HG03457 (cell line): ENCODE measurements at regions not wholly inside any gene's neighbourhood (a gene's known extent, or its start where the extent isn't known, plus 50 kb on each side); places are given as distances from the start of the nearest gene placed in this dataset.
"Not testable (repeated sequence)": the region's sequence is repeated elsewhere in the genome, so short reads cannot be mapped to it uniquely, and the experiment has no call there.

Source experiments
- ATAC-seq: cut with Tn5 transposase; IDR thresholded peaks from one replicate; pipeline ENCODE4 v1.9.1; 2021; ENCODE audit warnings: moderate number of reproducible peaks; ENCODE audit not compliant: unreplicated experiment

DNA sequence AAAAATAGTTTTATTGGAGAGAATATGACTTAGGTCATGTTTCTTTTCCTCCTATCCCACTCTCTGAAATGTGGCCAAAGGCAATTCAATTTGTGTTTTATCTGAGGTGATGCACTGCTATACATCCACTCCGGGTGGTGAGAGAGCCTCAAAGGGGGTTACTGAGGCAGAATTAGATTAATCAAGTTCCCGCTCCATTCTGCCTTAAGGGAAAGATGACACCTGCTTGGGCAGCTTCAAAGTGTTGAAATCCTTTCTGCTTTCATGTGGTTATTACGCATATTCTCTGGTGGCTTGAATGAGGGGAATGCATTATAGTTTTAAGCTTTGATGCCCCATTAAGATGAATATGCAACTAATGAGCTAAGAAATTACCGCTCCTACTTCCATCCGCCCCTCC is 213.0 kb upstream of the TMEFF2 start:
- ATAC-seq = no peak

DNA sequence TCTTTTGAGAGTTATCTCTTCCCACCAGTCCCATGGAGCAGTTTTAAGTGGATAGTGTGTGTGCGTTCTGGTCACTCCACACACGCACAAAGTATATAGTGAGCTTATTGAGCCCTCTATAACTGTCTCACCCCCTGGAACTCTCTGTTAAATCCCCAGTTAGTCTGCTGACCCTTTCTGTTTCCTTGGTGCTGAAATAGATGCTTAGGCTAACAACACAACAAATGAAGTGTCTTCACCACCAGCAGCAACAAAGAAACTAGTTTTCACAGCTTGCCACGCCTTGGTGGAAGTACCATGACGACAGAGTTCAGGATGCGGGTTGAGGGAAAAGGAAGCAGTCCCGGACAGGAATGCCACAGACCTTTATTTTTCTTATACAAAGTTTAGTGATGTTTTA is 203.5 kb upstream of the TMEFF2 start:
- no peak for ATAC-seq

DNA sequence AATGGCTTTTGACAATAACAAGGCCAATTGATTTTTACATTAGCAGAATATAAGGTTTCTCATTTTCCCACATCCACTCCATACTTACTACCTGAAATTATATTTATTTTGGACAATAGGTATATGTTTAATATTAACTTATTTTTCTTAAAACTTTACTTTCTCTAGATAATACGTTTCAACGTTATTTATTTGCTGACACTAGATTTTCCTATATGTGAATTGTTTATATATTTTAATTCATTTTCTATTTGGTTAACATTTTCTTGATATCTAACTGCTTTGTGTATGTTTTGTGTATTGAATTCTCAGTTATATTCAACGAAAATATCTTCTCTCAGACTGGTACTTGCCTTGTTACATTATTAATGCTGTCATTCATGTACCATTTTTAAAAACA is 199.9 kb upstream of the TMEFF2 start:
- ATAC-seq = no peak

DNA sequence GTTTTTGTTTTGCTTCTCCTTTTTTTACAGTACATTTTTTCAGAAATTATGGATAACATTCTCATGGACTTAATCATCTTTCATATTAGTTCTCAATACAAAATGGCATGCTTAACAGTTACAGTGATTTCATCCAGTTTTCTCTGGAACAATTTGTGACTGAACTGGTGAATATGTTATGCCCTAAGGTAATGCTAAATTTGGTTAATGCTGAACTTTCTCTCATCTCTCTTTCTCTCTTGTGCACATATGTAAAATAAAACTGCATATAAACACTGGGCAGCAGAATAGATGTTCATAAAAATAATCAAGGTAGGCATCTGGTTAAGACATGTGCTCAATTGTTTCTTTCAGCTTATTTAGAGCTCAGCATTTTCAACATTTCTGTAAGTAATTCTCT is 196.3 kb upstream of the TMEFF2 start:
- no peak for ATAC-seq

DNA sequence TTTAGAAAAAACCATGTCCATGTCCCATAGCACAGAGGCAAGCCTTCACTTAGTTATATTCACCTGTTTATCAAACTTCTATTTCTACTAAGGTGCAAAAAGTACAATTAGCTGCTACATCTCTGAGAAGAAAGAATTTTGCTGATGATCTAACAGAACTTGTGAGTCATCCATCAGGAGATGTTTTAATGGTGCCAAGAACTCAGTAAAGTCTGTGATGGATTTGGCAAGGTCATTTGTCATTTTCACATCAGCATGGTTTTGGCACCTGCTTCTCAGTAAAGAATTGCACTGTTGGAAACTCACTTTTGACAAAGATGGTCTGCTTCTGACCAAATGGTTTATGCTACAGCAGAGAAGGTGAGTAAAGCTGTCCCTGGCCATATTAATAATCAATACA is 195.7 kb upstream of the TMEFF2 start:
- ATAC-seq = no peak

DNA sequence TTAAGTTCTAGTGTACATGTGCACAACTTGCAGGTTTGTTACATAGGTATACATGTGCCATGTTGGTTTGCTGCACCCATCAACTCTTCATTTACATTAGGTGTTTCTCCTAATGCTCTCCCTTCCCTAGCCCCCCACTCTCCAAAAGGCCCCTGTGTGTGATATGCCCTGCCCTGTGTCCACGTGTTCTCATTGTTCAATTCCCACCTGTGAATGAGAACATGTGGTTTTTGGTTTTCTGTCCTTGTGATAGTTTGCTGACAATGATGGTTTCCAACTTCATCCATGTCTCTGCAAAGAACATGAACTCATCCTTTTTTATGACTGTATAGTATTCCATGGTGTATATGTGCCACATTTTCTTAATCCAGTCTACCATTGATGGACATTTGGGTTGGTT is 189.5 kb upstream of the TMEFF2 start:
- not testable (repeated sequence) for ATAC-seq

DNA sequence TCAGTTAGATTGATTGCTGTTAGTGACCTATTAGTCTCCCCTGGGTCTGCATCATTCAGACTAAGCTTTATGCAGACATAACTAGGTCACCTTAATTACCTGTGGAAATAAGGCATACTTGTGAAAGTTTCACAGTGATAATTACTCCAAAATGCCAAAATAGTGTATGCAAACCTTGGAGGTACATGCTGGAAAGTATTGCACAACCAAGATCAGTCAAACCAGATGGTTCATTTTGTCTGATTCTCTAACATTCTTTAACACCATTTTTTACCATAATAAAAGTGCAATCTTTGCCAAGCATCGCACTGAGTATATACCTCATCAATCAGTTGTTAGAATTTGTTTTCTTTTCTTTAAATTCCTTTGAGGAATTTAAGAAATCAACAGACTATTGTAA is 186.3 kb upstream of the TMEFF2 start:
- no peak for ATAC-seq

DNA sequence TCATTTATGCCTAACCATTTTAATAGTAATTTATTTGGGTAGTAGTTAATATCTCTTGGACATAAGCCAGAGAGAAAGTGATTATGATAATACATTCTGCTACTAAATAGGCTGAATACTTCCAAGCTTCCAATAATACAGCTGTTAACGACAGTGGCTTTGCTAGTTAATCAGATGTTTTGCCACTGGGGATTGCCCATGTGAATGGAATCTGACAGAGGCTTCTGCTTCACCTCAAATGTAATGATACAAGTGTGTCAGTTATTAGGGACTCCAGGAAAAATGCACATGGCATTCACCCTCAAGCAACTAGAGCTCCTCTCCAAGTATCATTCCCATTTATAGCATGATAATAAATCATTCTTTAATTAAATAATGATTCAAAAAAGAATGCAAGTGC is 185.0 kb upstream of the TMEFF2 start:
- no peak for ATAC-seq

DNA sequence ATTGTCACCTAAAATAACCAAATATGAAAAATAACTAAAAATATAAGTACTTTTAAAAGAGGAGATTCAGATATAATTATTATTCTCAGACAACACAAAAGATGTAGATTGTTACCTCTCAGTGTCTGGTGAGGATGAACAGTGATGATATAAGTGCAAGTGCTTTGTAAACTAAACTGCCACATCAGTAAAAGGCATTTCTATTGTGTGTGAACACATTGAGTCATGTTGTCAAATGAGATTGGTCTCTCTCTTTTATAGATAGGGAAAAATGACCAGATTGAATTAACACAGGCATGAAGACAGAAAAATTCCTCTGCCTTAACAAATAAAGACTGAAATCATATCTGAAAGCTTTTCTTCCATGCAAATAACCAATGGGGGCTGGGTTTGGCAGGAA is 182.4 kb upstream of the TMEFF2 start:
- no peak for ATAC-seq

DNA sequence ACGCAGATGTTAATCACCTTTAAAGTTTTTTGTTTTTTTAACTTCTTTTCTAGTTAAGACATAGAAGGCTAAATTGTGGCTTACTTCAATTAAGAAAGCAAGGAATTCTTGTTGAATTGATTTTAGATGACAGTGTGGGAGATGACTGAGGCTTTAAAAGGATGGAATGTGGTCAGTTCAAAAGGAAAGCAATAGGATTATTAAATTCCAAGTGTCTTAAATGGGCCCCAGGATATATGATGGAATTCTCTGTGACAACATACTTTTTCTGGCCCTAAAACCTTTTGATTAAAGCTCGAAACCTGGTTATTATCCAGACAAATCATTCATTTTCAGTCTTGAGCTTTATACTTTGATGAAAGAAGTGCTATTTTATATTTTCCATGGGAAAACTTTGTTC is 179.0 kb upstream of the TMEFF2 start:
- no peak for ATAC-seq

DNA sequence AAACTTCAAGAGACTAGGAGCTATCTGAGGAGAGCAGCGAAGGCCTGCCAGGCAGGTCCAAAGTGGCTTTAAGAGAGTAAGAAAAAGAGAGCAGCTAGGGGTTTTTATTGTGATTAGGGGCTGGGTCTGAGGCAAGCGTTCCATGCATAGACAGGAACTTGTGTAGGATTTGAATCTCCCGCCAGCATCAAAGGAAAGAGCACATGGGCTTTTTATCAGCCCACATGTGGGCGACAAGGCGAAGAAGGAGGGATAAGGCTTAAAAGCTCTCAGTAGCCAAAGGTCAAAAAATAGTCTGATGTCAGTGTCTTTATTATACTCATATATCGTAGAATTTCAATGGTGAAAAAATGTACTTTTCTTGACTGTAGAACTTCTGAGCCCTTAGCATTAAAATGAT is 178.5 kb upstream of the TMEFF2 start:
- no peak for ATAC-seq

DNA sequence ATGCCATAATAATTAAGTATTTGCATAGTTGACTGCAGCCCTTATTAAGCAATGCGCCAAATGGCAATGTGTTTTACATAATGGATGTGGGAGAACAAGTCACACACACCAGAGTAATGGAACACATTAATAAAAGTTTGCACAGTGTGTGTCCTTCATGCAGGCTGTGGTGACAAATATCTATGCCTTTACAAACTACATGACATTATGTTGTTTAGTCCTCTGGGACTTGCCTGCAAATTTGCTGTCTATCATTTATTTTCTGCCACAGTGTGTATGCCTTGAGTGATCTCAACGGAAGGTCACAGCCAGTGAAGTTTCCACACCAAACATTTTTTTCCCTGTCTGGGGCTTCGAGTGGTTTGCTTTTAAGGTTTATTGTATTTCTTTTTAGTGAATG is 175.2 kb upstream of the TMEFF2 start:
- no peak for ATAC-seq

DNA sequence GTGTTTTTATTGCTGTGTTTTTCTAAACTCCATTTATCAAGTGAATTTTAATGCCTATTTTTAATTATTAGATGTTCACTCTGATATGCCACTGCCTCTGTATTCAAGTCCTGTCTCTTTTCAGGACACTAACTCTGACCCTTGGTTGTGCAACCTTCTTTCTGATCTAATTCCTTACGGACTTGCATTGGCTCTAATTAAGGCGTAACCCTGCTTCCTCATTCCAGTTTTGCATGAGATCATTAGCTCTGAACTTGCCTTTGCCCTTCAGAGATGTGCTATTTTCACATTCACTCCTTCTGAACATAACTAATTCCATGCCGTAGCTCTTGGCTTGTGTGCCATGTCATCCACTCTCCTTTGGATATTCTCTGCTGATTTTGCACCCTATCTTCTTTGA is 162.5 kb upstream of the TMEFF2 start:
- ATAC-seq = no peak

DNA sequence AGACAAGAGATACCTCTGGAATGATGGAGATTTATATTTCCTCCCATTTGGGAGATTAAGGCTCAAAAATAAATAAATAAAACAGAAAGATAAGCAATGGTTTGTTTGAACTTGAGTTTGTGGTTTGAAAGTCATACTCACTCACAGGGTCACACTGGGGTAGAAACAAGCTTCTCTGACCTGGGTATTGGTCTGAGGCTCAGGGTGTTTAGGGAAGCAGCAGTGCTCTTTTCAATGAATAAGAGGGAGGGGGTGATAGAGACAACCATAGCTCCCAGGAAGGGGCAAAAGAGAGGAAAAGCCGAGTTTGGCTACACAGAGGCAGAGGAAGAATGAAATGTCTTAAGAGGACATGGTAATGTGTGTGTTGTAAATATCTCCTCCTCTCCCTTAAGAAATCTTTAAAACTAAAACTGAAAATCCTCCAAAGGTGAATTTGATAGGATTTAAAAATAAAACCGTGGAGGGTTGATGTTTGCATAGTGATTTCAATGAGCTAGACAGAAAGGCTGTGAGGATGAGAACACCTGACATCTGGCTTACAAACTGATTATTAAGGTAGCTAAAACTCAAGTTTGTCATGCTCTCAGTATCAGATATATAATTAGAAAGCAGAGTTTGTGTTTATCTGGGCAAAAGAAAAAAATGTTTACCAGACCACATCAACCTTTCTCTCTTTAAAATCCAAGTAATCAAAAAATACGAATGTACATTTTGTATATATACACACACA is 159.9 kb upstream of the TMEFF2 start:
- ATAC-seq = no peak

DNA sequence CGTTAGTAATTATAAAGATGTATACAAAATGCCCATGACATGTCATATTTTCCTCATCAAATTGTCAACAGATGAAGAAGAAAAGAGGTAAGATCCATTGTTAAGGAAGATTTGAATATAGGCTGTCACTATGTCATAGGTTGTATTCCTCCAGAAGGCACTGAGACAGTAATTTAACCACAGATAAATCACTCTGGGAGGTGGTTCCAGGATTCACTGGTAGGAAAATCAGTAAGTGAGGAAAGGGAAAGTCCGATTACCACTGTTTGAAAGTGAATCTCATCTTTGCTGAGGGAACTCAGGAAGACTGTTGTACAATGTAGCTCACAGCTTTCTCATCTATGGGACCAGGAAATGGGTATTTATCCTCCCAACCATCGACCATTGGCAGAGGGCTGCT is 152.8 kb upstream of the TMEFF2 start:
- ATAC-seq = no peak

DNA sequence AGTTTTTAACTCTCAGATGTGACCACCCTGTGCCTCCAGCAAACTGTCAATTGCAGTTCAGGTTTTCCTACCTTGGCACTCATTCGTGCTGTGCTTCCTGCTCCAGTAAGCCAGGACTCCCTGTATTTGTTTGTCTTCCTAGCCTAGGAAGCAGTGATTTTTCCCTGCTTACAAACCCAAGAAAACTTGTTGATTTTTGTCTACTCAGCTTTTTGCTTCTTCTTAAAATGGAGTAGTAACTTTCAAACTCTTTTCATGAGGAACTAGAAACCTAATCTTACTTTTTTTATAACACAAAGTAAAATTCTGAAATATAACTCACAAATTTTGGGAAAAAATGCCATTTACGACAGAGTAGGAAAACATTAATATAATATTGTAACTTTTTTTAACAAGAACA is 150.6 kb upstream of the TMEFF2 start:
- ATAC-seq = no peak

DNA sequence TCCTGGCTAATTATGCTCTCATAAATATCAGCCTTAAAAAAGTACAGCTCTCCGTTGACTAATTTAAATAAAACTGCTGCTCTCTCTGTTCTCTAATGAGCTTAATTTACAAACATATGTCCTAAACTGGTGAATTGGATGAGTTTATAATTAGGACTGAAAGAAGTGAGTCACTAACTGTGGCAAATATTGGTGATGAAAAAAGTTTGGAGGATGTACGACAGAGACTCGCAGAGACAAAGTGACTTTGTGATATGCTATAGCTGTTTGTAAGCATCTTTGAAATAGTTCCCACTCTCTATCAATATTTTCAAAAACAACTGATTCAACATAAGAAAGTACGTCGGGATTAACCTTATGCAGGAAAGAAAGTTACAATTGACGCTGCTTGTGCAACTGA is 138.9 kb upstream of the TMEFF2 start:
- ATAC-seq = no peak

DNA sequence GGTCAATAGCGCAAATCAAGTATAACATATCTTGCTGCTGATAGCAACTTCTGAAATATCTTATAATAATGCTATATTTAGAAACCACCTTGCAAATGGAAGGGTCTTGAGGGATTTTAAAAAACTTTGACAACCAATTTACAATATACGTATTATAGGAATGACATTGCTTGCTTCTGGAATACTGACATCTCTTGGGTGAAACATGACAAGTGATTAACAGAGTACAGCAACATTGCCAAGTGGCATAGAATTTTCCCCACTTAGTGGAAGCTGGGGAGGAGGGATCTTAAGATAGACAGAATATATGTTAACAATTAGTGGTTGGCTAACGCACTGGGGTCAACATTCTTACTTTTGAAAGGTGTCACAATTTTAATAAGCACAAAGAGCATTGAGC is 133.6 kb upstream of the TMEFF2 start:
- no peak for ATAC-seq

DNA sequence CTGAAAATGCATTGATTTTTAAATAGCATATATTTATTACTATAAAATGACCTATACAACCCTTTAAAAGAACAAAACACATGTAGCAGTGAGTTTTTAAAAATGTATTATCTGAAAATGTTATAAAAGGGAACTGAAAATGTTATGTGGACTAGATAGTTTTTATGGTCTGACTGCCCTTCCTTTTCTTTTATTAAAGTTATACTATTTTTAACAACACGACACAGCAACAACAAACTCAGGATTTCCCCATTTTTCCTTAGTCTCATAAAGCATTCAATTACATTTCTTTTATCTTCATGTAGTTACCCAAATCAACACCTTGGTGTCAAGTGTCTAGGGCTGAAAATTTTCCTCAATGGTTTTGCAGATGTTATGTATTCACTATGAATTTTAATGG is 132.8 kb upstream of the TMEFF2 start:
- ATAC-seq = no peak

DNA sequence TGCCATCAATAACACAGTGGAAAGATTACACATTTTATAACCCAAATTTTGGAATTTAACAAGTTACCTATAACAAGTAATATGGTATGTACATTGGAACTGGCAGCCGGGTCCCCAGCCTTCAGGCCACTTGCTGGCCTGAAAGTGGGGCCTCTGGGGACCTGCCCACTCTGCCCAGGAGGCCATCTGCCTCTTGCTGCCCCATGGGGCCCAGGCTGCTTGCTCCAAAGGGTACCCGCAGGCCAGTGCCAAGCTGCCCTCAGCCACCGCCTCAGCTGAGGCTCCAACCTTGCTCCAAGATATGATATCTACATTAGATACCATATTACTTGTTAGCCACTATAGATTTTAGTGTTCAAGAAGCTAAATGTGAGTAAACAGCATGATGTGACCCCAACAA is 120.8 kb upstream of the TMEFF2 start:
- ATAC-seq = no peak

DNA sequence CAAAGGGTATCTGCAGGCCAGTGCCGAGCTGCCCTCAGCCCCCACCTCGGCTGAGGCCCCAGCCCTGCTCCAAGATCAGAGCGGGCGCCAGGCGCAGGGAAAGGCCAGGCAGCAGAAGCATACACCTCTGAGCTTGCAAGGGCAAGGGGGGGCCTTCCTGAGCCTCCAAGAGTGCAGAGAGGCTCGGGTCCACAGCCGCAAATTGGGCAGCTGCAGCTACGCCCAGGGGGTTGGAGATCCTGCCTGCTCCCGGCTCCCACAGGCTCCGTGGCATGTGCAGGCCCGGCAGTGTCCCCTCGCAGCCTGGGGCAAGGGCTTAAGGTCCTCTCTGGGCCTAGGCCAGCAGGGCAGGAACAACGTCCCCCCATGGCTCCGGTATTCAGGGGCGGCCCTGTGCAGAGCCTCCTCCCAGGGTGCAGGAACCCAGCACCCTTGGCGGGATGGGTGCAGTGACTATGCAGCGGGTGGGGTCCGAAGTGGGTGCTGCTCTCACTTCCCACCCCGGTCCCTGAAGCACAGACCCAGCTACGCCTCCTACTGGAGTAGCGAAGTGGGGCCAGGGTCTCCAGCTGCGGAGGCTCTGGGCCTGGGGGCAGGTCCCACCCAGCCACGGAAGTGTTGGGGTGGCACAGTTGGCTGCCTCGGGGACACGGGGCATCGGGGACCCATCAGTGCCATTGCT is 120.2 kb upstream of the TMEFF2 start:
- ATAC-seq = no peak

DNA sequence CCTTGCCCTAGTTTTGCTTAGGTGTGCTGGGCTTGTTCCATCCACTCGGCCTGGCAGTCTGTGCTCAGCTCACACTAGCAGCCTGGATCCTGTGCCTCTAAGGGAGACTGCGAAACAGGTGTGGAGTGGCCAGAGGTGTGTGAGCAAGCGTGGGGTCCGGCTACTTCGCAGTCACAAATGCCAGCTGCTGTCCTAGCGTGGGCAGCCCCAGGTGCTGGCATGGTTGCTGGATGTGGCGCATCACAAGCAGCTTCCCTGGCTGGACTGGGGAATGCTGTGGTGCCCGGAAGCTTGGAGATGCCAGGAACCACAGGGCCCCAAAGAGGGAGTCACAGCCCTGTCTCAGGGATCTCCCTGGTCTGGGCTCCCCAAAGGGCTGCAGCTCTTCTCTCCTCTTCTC is 119.0 kb upstream of the TMEFF2 start:
- no peak for ATAC-seq
